HFFc6 (cell line): ENCODE measurements at regions not wholly inside any gene's neighbourhood (a gene's known extent, or its start where the extent isn't known, plus 50 kb on each side); places are given as distances from the start of the nearest gene placed in this dataset.
"Not testable (repeated sequence)": the region's sequence is repeated elsewhere in the genome, so short reads cannot be mapped to it uniquely, and the experiment has no call there.

Experiments
- DNase-seq: peaks from one replicate; pipeline ENCODE4 v3.0.0-alpha.2; 2018
- H3K27ac Mint-ChIP-seq: 2 replicates; pipeline ENCODE4 v1.8.0; 2020; ENCODE audit warnings: mild to moderate bottlenecking, mixed read lengths
- H3K27me3 Mint-ChIP-seq: 2 replicates; pipeline ENCODE4 v1.8.0; 2021; ENCODE audit warnings: mild to moderate bottlenecking, moderate library complexity, mixed read lengths; ENCODE audit not compliant: insufficient read depth
- H3K36me3 Mint-ChIP-seq: 2 replicates; pipeline ENCODE4 v1.8.0; 2021; ENCODE audit warnings: low read depth, mixed read lengths
- H3K4me1 Mint-ChIP-seq: 2 replicates; pipeline ENCODE4 v1.8.0; 2020; ENCODE audit warnings: low read depth, mixed read lengths
- H3K4me3 Mint-ChIP-seq: 2 replicates; pipeline ENCODE4 v1.8.0; 2020; ENCODE audit warnings: mild to moderate bottlenecking, moderate library complexity, mixed read lengths
- H3K9me3 Mint-ChIP-seq: 2 replicates; pipeline ENCODE4 v1.8.0; 2020; ENCODE audit warnings: mild to moderate bottlenecking, mixed read lengths
- TF ChIP-seq, protein P1 (sequence below): fragments of 200-600 bp; sonication (generic); IDR thresholded peaks from 2 replicates; pipeline ENCODE4 v1.5.0; 2021; ENCODE audit warnings: antibody characterized with exemption, mild to moderate bottlenecking

DNA sequence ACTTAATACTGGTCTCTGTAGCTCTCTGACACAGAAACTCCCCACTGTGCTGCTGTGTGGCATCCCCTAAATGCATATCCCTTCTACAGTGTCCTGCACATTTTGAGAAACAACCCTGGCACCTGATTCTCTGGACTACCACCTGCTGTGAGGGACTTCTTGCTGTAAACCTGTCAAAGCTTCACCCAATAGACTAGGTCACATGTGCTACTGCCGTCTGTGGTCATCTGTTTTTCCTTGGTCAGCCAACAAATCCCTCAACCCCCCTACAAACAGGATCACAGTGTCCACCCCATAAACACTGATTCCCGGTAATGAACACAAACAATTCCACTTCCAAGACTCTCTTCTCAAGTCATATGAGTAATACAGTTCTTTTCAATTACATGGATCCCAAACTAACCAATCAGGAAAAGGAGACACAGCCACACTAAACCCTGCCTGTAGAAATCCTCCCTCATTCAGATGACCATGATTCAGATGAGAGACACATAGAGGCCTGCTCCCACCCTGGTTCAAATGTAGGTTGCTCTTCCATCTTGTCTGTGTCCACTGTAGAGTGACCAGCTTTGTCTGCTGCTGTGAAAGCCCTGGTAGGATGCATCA is 1157.4 kb downstream of the RPIA start:
- no peaks in the 10 kb centered on the region for H3K4me1 Mint-ChIP-seq
- TF ChIP-seq, protein P1, sequence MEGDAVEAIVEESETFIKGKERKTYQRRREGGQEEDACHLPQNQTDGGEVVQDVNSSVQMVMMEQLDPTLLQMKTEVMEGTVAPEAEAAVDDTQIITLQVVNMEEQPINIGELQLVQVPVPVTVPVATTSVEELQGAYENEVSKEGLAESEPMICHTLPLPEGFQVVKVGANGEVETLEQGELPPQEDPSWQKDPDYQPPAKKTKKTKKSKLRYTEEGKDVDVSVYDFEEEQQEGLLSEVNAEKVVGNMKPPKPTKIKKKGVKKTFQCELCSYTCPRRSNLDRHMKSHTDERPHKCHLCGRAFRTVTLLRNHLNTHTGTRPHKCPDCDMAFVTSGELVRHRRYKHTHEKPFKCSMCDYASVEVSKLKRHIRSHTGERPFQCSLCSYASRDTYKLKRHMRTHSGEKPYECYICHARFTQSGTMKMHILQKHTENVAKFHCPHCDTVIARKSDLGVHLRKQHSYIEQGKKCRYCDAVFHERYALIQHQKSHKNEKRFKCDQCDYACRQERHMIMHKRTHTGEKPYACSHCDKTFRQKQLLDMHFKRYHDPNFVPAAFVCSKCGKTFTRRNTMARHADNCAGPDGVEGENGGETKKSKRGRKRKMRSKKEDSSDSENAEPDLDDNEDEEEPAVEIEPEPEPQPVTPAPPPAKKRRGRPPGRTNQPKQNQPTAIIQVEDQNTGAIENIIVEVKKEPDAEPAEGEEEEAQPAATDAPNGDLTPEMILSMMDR, result no peak
- H3K27ac Mint-ChIP-seq, result no peak overlapping the region
- H3K27me3 Mint-ChIP-seq, result peaks cover 2% of the 10 kb centered on the region; the same call in 1 of the 2 replicates
- H3K36me3 Mint-ChIP-seq, result no peaks in the 10 kb centered on the region
- peaks cover 7% of the 10 kb centered on the region; the same call in 1 of the 2 replicates for H3K9me3 Mint-ChIP-seq
- DNase-seq, result no peak
- H3K4me3 Mint-ChIP-seq, result no peak overlapping the region

DNA sequence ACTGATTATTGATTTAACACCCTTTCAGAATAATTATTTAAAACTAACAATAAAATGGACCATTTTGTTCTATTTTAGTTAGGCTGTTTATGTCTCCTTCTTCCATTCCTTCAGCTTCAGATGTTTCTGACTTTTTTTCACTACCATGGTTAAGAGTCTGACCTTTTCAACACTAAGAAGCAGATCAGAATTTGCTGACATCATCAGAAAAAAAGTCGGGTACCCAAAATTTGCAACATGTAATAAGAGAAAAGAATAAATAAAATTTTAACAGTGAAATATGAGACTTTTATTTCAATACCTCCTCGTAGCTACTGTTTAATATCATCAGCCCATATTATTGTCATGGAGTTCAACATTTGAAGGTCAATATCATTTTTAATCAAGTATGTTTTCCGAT is 1158.3 kb downstream of the RPIA start:
- no peak overlapping the region for H3K27ac Mint-ChIP-seq

DNA sequence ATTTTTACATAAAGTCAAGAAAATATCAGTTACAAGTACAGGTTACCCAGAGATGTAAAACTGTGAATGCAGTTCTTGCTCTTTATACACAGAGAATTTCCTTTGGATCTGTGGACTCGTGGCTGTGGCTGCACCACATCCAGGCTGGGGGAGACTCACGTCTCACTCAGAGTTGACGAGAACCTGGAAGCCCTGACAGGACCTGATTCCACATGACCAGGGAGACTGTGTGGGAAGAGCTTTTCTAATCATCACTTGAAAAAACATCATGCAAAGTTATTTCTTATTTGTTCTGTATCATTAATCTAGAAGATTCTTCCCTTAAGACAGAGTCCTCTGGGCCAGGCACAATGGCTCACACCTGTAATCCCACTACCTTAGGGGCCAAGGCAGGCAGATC is 1159.0 kb downstream of the RPIA start:
- Mint-ChIP-seq H3K9me3 (peaks cover 5% of the 10 kb centered on the region; the same call in 1 of the 2 replicates), H3K27ac (no peak overlapping the region), H3K36me3 (no peaks in the 10 kb centered on the region), H3K27me3 (peaks cover 2% of the 10 kb centered on the region; the same call in 1 of the 2 replicates), H3K4me1 (no peaks in the 10 kb centered on the region), H3K4me3 (no peak overlapping the region)
- DNase-seq, result no peak
- TF ChIP-seq, protein P1, result no peak

More for the DNA sequence above, 1158.3 kb downstream of the RPIA start:
- no peak overlapping the region for H3K4me3 Mint-ChIP-seq
- H3K4me1 Mint-ChIP-seq, result no peaks in the 10 kb centered on the region
- no peaks in the 10 kb centered on the region for H3K36me3 Mint-ChIP-seq
- peaks cover 7% of the 10 kb centered on the region; the same call in 1 of the 2 replicates for H3K9me3 Mint-ChIP-seq
- DNase-seq, result no peak
- peaks cover 2% of the 10 kb centered on the region; the same call in 1 of the 2 replicates for H3K27me3 Mint-ChIP-seq
- TF ChIP-seq, protein P1, result no peak

DNA sequence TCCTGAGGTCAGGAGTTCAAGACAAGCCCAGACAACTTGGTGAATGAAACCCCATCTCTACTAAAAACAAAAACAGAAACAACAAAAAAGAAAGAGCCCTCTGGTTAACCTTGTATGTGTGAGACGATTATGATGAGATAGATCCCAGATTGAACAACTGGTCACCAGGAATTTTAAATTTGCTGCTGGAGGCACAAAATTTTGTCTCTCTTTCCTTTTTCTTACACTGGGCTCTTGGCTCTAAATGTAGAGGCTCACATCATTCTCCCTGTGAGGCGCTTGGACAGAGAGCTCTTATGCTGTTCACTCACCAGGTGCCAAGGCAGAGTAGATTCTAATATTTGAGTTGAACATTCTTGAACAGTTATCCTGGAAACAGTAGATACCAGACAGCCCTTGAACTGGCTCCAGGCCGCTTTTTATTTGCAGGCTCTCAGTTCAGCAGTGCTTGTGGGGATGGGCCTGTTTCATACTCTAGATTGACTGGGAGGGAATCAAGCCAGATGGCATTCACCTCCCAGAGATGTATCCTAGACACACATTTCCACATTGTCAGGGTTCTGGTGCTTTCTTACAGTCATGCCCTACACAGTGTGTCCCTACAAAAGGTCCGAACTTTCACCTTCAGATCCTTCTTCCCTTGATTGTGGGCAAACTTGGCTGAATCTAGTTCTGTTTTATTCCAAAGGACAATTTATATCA is 1159.6 kb downstream of the RPIA start:
- Mint-ChIP-seq H3K9me3 (no peaks in the 10 kb centered on the region; the same call in 1 of the 2 replicates), H3K36me3 (no peaks in the 10 kb centered on the region), H3K27ac (no peak overlapping the region), H3K4me1 (no peaks in the 10 kb centered on the region), H3K27me3 (peaks cover 2% of the 10 kb centered on the region; the same call in 1 of the 2 replicates), H3K4me3 (no peak overlapping the region)
- DNase-seq, result no peak
- TF ChIP-seq, protein P1, result no peak

DNA sequence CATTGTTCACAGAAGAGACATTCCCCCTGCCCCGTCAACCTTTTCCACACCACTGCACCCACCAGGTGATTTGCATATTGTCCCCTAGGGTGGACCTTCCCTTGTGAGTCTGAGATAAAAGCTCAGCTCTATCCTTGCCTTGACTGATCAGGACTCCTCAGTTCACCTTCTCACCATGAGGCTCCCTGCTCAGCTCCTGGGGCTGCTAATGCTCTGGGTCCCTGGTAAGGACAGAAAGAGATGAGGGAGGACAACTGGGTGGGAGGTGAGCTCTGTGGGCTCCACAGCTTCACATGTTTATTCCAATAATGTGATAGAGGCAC is 1160.1 kb downstream of the RPIA start:
- no peaks in the 10 kb centered on the region for H3K4me1 Mint-ChIP-seq
- H3K36me3 Mint-ChIP-seq, result no peaks in the 10 kb centered on the region
- TF ChIP-seq, protein P1, result no peak
- DNase-seq, result no peak
- H3K27me3 Mint-ChIP-seq, result peaks cover 2% of the 10 kb centered on the region; the same call in 1 of the 2 replicates
- no peak overlapping the region for H3K27ac Mint-ChIP-seq
- H3K9me3 Mint-ChIP-seq, result no peaks in the 10 kb centered on the region; the same call in 1 of the 2 replicates
- no peak overlapping the region for H3K4me3 Mint-ChIP-seq

DNA sequence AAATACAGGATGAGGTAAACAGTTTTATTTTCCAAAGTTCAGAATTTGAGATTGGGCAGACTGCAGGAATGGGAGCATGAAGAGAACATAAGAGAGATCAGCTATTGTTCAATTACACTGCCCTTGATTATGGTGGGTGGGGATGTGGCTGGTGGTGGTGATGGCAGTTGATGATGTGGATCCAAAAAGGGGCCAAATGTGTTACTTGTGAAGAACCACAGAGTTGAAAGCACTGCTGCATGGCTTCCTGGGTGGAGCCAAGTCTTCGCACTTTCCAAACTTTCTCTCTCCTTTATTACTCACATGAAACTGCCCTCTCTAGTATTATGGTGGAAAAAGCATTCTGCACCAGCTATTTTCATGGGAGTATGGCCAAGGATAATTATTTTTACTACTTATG is 1162.0 kb downstream of the RPIA start:
- DNase-seq, H3K9me3 Mint-ChIP-seq, H3K36me3 Mint-ChIP-seq, H3K4me3 Mint-ChIP-seq, H3K27me3 Mint-ChIP-seq, H3K27ac Mint-ChIP-seq, H3K4me1 Mint-ChIP-seq: not testable (repeated sequence)

DNA sequence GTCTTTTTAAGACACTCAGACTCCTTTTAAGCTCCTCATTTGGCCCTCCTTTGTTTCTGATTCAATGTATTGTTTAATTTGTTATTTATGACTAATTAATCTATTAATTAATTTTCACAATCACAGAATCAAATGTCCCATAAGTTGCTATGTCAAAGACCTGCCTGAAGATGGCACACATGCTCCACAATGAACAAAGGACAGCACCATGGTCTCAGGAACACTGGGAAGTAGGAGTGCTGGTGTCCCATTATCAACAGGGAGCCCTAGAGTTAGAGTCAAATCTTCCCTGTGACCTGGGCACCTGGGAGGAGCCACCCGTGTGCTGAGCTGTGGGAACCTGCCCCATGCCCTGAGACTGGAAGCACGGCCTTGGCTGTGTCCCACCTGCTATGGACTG is 1164.3 kb downstream of the RPIA start:
- H3K27ac Mint-ChIP-seq, H3K36me3 Mint-ChIP-seq, DNase-seq, H3K4me3 Mint-ChIP-seq, H3K27me3 Mint-ChIP-seq, H3K9me3 Mint-ChIP-seq, H3K4me1 Mint-ChIP-seq: not testable (repeated sequence)

DNA sequence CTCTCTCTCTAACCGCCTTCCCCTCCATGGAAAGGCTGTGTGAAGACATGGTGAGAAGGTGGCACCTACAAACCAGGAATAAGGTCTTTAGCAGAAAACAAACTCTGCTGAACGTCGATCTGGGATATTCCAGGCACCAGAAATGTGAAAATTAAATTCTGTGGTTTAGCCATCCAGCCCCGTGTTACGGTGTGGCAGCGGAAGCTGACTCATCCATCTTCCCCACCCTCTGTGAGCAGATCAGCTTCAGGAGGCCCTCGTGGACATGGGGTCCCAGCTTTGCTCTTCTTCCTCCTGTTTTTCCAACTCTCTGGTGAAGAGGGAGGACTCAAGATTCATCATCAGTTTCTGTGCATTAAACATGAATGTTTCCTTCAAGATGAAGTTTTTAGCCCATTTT is 1164.8 kb downstream of the RPIA start:
- H3K4me1 Mint-ChIP-seq, H3K9me3 Mint-ChIP-seq, H3K4me3 Mint-ChIP-seq, H3K27ac Mint-ChIP-seq, H3K36me3 Mint-ChIP-seq, DNase-seq, H3K27me3 Mint-ChIP-seq: not testable (repeated sequence)

DNA sequence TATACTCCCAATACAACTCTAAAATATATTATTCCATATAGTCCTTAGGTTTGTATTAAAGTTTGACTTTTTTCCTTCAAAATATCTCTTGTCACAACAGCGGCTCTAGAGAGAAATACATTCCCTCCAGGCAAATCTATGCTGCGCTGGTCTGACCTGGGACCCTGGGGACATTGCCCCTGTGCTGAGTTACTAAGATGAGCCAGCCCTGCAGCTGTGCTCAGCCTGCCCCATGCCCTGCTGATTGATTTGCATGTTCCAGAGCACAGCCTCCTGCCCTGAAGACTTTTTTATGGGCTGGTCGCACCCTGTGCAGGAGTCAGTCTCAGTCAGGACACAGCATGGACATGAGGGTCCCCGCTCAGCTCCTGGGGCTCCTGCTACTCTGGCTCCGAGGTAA is 1170.7 kb downstream of the RPIA start:
- not testable (repeated sequence) for H3K9me3 Mint-ChIP-seq, H3K4me3 Mint-ChIP-seq, H3K36me3 Mint-ChIP-seq, H3K27me3 Mint-ChIP-seq, DNase-seq, H3K4me1 Mint-ChIP-seq, H3K27ac Mint-ChIP-seq
